Suppressor macrophage treated with lipopolysaccharide for 4 hours (primary cell): ENCODE measurements at regions not wholly inside any gene's neighbourhood (a gene's known extent, or its start where the extent isn't known, plus 50 kb on each side); places are given as distances from the start of the nearest gene placed in this dataset.
A peak's percentile ranks its signal among the peaks of the same experiment; 100 is the strongest.
"Not testable (repeated sequence)": the region's sequence is repeated elsewhere in the genome, so short reads cannot be mapped to it uniquely, and the experiment has no call there.

Experiments
- DNase-seq: peaks from one replicate; pipeline ENCODE4 v3.0.0-alpha.2; 2020

DNA sequence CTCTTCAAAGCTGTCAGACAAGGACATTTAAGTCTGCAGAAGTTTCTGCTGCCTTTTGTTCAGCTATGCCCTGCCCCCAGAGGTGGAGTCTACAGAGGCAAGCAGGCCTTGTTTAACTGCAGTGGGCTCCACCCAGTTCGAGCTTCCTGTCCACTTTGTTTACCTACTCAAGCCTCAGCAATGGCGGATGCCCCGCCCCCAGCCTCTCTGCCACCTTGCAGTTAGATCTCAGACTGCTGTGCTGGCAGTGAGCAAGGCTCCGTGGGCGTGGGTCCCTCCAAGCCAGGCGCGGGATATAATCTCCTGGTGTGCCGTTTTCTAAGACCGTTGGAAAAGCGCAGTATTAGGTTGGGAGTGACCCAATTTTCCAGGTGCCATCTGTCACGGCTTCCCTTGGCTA, 144.5 kb upstream of the GOT2 start:
- not testable (repeated sequence) for DNase-seq

- DNase-seq, result no peak
Observed at GRCh38 chr16:58866935-58867334, 132.8 kb upstream of the GOT2 start.

GRCh38 chr16:58863761-58864160, 129.6 kb upstream of the GOT2 start:
- no peak for DNase-seq

GRCh38 chr16:58863042-58863441, 128.9 kb upstream of the GOT2 start:
- DNase-seq, result no peak

GRCh38 chr16:58862334-58863021, 128.4 kb upstream of the GOT2 start:
- no peak for DNase-seq

GRCh38 chr16:58859958-58860669, 126.0 kb upstream of the GOT2 start:
- DNase-seq, result no peak

GRCh38 chr16:58858577-58858976, 124.5 kb upstream of the GOT2 start:
- DNase-seq, result not testable (repeated sequence)

DNA sequence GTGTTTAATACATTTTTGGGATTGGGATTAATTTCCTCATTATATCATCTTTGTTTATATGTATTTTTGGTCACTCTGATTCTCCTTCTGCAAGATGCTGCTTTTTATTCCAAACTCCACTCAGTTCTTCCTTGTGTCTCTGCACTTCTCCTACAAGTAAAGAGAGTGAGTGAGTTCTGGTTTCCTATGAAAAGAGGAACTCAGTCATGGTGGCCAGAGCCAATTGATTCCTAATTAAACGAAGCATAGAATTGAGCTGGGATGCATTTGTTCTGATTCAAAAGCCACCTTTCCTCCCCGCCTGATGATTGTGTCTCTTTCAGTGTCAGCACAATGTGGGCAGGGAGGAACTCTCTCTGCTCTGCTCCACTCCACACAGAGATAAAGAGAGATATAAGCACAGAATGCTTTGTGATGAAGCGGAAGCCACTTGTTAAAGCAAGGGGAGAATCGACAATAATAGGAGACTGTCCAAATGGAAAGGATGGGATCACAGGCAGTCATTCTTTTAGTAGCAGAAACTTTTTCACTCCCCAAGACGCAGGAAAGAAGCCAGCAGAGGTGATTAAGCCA, 121.3 kb upstream of the GOT2 start:
- no peak for DNase-seq

DNA sequence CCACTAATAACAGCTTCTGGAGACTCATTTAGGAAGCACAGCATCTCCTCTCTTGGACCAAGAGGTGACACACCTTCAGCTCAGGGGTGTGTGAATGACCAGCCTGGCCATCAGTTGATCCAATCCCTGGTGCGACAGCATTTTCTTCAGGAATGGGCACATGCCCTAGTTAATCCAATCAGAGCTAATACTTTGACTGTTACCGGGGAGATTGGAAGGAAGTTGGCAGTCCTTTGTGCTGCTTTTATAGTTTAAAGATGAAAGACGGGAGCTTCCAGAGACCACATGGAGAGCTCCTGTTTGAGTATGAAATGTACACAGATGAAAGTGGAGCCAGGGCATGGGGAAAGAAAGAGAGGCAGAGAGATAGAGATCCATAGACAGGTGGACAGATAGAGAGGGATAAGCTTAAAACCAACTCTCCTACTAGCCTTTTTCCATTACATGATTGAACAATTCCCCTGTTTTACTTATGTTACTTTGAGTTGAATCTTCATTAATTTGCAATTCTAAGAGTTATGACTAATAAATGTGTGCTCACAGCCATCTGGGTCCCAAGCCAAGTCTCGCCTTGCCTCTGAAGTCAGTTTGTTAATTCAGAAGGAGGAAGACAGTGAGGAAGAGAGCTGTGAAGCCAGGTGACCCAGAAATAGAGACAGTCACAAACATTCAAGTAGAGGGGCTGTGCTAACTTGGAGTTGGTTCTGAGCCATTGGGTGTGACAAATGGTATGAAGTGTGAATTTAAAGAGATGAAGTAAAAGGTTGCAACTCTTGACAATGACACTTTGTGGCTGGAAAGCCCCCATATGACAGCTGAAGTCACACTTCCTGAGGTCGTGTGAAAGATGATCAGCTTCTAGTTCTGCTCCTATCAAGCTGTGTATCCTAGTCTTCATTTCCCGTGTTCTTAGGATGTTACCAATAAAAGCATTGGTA, 120.0 kb upstream of the GOT2 start:
- DNase-seq, result peak; percentile 30

DNA sequence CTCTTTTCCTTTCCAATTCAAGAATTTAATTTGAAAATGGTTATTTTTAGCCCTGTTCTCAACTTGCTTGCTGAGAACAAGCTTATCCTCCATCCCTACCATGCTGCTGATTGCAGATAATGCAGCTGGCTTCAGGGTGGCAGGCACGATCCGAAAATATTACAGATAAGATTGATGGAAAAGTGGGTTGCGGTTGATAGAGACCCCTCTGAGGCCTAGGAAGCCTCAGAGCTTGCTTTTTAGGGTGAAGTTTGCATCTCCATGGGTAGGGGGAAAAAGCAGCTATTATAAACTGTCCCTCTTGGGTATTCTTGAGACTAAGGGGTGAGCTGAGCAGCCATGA, 116.5 kb upstream of the GOT2 start:
- DNase-seq, result no peak

DNA sequence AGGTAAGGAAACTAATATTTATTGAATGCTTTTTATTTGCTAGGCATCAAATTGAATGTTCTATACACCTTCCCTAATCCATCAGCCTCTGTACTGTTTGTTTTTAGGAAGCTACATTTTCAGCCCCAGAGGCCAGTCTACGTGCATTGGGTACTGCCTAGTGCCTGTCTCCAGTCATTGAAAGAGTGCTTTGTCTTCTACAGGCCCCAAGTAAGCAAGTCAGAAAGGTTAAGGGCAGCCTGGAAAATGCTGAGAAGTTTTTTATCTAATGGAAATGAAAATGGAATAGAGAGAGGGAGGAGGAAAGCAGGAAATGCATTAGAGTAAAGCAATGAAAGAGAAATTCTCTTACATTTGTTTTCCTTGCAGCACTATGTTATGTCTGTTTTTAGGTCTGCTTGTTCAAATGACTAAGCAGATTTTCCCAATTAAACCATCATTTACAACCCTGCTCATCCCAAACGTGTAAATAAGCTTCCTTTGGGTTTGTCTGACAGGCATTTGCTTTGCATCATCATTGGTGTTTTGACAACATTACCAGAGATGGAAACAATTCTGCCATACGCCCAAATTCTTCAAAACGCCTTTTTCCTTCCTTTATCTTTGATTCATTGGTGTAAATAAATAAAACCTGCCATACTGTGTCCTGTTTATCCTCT, 116.0 kb upstream of the GOT2 start:
- DNase-seq, result no peak

- no peak for DNase-seq
Observed at GRCh38 chr16:58848662-58849002, 114.5 kb upstream of the GOT2 start.

DNA sequence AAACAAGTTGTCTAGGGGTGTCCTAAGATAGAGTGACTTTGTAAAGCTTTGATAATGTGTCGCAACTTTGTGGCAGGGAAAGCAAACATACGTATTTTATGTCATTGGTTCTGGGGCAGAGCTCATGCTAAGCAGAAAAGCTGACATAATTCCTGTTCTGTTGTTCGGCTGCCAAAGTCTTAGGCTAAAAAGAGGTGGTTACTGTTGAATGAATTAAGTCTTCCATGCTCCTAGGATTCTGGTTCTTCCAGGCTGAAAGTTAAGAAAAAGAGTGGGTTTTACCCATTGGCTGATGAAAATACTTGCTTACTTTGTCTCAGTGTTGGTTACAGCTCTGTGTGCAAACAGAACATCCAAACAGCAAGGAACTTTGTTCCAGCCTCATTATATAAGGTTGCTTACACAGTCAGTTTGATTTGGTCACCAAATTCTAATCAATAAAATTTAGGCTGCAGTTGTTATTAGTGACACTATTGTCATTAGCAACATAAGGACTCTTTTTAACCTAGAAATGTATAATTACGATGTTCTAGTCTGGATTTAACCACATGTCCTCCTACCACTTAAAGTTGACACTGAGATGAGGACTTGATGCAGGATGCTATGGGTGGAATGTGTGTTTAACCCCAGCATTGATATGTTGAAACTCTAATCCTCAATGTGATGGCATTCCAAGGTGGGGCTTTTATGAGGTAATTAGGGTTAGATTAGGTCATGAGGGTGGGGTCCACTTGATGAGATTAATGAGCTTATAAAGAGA, 114.0 kb upstream of the GOT2 start:
- DNase-seq, result no peak

GRCh38 chr16:58846226-58846625, 112.1 kb upstream of the GOT2 start:
- DNase-seq, result not testable (repeated sequence)

DNA sequence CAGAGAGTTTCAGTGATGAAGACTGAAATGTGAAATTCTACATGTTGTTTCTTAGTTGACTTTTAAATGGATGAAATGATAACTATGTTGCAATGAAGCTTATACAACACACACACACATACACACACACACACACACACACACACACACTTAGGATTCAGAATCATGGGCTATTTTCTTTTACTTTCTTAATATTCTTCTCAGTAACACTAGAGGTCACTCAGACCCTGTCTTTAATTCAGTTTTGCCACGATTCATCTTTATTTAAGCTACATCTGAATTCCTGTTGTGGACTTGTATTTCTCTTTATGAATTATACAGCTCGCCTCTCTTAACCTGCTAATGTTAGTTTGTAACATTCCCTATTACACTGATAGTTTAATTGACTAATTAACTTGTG, 109.6 kb upstream of the GOT2 start:
- peak; percentile 50 for DNase-seq

DNA sequence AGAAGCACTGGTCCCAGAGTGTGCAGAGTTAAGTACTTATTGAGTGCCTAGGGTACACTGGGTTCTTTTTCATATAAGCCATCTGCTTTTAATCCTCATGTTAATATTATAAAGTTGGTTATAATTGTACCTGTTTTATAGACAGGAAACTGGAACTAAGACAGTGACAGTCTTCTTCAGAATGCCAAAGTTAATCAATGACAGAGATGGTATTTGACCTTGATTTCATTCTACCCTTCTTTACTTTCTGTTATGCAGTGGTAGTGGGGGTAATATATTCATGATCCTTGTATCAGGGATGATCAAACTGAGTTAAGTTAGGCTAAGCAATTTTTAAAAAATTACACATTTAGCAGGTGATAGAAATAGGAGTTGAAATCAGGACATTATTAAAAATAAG, 108.6 kb upstream of the GOT2 start:
- DNase-seq, result no peak

DNA sequence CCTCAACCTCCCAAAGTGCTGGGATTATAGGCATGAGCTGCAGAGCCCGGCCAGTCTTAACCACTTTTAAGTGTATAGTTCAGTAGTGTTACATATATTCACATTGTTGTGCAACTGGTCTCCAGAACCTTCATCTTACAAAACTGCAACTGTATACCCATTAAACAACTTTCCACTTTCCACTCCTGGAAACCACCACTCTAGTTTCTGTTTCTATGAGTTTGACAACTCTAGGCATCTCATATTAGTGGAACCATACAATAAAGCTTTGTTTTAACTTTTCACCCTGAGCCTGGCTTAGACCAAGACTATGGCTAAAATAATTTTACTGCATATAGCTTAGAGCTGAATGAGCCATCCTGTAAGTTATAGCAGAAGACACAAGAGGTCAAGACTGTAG, 108.0 kb upstream of the GOT2 start:
- peak; percentile 12 for DNase-seq

DNA sequence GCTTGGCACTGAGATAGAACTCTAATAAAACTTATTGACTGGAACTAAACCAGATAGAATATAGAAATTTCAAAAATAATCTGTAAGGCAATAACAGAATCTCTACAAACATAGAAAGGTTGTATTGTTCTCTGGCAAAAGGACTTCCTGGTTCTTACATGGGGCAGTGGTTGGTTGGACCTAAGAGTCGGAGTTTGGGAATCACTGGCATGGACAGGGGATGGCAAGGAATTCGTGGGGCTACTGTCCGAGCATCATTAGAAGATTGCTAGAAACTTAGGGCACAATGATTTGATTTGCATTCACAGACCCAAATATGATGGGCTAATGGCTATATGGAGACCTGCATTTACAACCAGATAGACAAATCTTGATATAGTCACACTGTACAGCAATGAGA, 103.8 kb upstream of the GOT2 start:
- DNase-seq, result no peak

DNA sequence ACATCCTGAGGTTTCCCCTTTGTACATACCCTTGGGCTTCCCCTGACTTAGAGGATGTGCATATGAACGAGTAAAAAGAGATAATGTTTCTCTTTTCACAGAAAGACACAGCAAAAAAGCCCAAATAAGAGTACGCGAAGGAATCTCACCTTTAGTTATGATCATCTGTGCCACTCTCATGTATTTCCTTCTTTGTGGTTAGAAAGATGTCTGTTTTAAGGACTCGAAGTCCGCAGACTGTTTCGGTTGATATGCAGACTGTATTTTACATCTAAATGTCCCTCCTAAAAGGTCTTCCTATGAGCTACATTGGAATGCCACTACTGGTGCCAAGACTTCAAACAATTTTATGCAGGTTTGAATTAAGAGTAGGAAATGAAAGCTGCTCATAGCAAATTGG, 102.3 kb upstream of the GOT2 start:
- no peak for DNase-seq

GRCh38 chr16:58832386-58832895, 98.3 kb upstream of the GOT2 start:
- DNase-seq, result no peak

DNA sequence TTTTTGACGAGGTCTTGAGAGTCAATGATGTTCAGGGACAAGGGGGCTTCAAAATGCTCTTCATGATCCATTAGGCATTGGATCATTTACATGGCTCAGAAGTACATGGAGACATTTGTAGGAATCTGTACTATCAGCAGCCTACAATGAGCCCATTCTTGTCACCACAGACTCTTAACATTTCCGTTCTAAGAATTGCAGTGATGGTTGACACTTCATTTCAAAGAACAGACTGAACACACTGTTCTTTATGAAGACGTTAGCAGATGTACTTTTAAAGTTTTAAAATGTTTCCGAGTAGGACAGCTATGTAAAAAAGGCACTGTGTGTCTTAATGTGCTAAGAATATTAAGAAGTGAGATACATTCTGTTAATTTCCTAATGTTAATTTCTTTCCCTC, 97.3 kb upstream of the GOT2 start:
- no peak for DNase-seq
